PC-3 (cell line): ENCODE measurements at regions not wholly inside any gene's neighbourhood (a gene's known extent, or its start where the extent isn't known, plus 50 kb on each side); places are given as distances from the start of the nearest gene placed in this dataset.

Experiments used
- ATAC-seq: fragments of 200-7000 bp; cut with Tn5 transposase; 2 replicates; pipeline ENCODE4 v1.9.1; 2020; ENCODE audit warnings: mild to moderate bottlenecking, moderate library complexity
- BruUV-seq: library from RNA; stranded (reverse); fragments of 400-500 nt; replicated peaks from 2 replicates; lab custom pipeline; 2021; lab: Mats Ljungman, UMichigan
- CTCF ChIA-PET: fragments of 300-600 bp; sonication (Branson Sonifier 250); formaldehyde crosslinking; loops from one replicate; lab custom pipeline; 2022; ENCODE audit warnings: antibody characterized with exemption; lab: Charles Lee
- POLR2A ChIA-PET: fragments of 300-600 bp; sonication (Branson Sonifier 250); formaldehyde crosslinking; loops from one replicate; lab custom pipeline; 2022; ENCODE audit warnings: antibody characterized with exemption; ENCODE audit not compliant: unreplicated experiment; lab: Charles Lee
- DNase-seq: peaks from one replicate; pipeline ENCODE4 v3.0.0-alpha.2; 2015
- H2AFZ ChIP-seq: fragments of 300-600 bp; sonication (generic); 2 replicates; pipeline ENCODE4 v1.6.0; 2016; ENCODE audit warnings: antibody characterized with exemption, low read length
- H3F3A ChIP-seq: fragments of 300-600 bp; sonication (generic); one replicate; pipeline ENCODE4 v1.6.0; 2017; ENCODE audit warnings: antibody characterized with exemption, low read length, control low read depth, mild to moderate bottlenecking; ENCODE audit not compliant: unreplicated experiment
- H3K27ac ChIP-seq: fragments of 300-600 bp; sonication (generic); 2 replicates; pipeline ENCODE4 v1.5.1; 2016; ENCODE audit warnings: mild to moderate bottlenecking, low read length
- H3K27me3 ChIP-seq: fragments of 300-600 bp; sonication (generic); 2 replicates; pipeline ENCODE4 v1.6.1; 2016; ENCODE audit warnings: low read length, mixed read lengths
- H3K36me3 ChIP-seq: fragments of 300-600 bp; sonication (generic); 2 replicates; pipeline ENCODE4 v1.6.1; 2016; ENCODE audit warnings: low read depth, mixed run types, low read length, mixed read lengths
- H3K4me1 ChIP-seq: fragments of 300-600 bp; sonication (generic); 2 replicates; pipeline ENCODE4 v1.5.1; 2016; ENCODE audit warnings: low read length; ENCODE audit not compliant: insufficient read depth
- H3K4me2 ChIP-seq: fragments of 300-600 bp; sonication (generic); 2 replicates; pipeline ENCODE4 v1.6.0; 2016; ENCODE audit warnings: low read length
- H3K4me3 ChIP-seq: fragments of 300-600 bp; sonication (generic); 2 replicates; pipeline ENCODE4 v1.5.1; 2016; ENCODE audit warnings: mild to moderate bottlenecking, low read length, mixed read lengths
- H3K79me2 ChIP-seq: fragments of 300-600 bp; sonication (generic); 2 replicates; pipeline ENCODE4 v1.6.1; 2017; ENCODE audit warnings: low read length, mixed read lengths
- H3K9ac ChIP-seq: fragments of 300-600 bp; sonication (generic); 2 replicates; pipeline ENCODE4 v1.6.0; 2016; ENCODE audit warnings: mild to moderate bottlenecking, low read length
- H3K9me2 ChIP-seq: fragments of 300-600 bp; sonication (generic); replicated peaks from 2 replicates; pipeline ENCODE4 v1.6.1; 2016; ENCODE audit warnings: mixed run types, low read length, mixed read lengths
- H3K9me3 ChIP-seq: fragments of 300-600 bp; sonication (generic); 2 replicates; pipeline ENCODE4 v1.6.1; 2016; ENCODE audit warnings: low read length, mixed read lengths
- H4K20me1 ChIP-seq: fragments of 300-600 bp; sonication (generic); 2 replicates; pipeline ENCODE4 v1.6.1; 2016; ENCODE audit warnings: low read length, mixed read lengths
- EZH2 ChIP-seq: fragments of 300-600 bp; sonication (generic); IDR thresholded peaks from one replicate; pipeline ENCODE4 v1.6.1; 2017; ENCODE audit warnings: antibody characterized with exemption, mild to moderate bottlenecking, low read length; ENCODE audit not compliant: unreplicated experiment
- EZH2phosphoT487 ChIP-seq: fragments of 300-600 bp; sonication (generic); IDR thresholded peaks from 2 replicates; pipeline ENCODE4 v1.6.1; 2018; ENCODE audit warnings: mild to moderate bottlenecking, antibody characterized with exemption, low read length, borderline replicate concordance
- intact Hi-C: fragments of 100-400 bp; cut with micrococcal nuclease; formaldehyde crosslinking; loops from 2 replicates; pipeline ENCODE4 v1.9.0; 2023
- TF ChIP-seq, protein P1 (sequence below): fragments of 300-600 bp; sonication (generic); conservative IDR thresholded peaks from 2 replicates; pipeline ENCODE4 v1.5.1; 2017; ENCODE audit warnings: antibody characterized with exemption, low read depth, mild to moderate bottlenecking, low read length

DNA sequence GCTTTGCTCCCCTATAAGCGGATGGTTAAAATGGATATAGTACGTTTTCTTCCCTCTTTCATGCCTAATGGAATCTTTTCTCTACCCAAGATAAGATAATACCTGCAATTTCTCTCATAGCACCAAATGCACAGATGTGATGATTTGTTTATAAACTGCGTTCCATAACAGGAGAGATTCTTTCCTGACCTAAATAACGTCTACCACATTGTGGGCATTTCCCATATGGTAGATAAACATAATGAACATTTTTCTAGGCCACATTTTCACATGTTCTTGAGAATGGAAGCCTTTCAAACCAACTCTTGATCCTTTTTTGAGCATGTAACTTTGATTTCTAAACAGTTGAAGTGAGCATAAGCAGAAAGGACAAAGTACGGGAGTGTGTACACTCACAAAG is 448.5 kb downstream of the CSNK1G3 start:
- CTCF ChIA-PET = no interaction called here
- no peaks in the 10 kb centered on the region for H3K9me3 ChIP-seq
- H3K4me1 ChIP-seq = no peaks in the 10 kb centered on the region
- no peaks in the 10 kb centered on the region for H3F3A ChIP-seq
- no peaks in the 10 kb centered on the region for H3K27me3 ChIP-seq
- no peak overlapping the region for H3K9ac ChIP-seq
- BruUV-seq = no TSS peak
- no peaks in the 10 kb centered on the region for H3K9me2 ChIP-seq
- no peaks in the 10 kb centered on the region for H3K36me3 ChIP-seq
- TF ChIP-seq EZH2phosphoT487 = no peak
- TF ChIP-seq, protein P1, sequence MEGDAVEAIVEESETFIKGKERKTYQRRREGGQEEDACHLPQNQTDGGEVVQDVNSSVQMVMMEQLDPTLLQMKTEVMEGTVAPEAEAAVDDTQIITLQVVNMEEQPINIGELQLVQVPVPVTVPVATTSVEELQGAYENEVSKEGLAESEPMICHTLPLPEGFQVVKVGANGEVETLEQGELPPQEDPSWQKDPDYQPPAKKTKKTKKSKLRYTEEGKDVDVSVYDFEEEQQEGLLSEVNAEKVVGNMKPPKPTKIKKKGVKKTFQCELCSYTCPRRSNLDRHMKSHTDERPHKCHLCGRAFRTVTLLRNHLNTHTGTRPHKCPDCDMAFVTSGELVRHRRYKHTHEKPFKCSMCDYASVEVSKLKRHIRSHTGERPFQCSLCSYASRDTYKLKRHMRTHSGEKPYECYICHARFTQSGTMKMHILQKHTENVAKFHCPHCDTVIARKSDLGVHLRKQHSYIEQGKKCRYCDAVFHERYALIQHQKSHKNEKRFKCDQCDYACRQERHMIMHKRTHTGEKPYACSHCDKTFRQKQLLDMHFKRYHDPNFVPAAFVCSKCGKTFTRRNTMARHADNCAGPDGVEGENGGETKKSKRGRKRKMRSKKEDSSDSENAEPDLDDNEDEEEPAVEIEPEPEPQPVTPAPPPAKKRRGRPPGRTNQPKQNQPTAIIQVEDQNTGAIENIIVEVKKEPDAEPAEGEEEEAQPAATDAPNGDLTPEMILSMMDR = no peak
- no peak for TF ChIP-seq EZH2
- DNase-seq (no peak), ATAC-seq (no peak)
- no peak overlapping the region for H3K27ac ChIP-seq
- intact Hi-C loops = no loop called here
- POLR2A ChIA-PET = no interaction called here
- H3K4me3 ChIP-seq = no peak overlapping the region
- H2AFZ ChIP-seq = no peak overlapping the region
- no peaks in the 10 kb centered on the region for H3K79me2 ChIP-seq
- H3K4me2 ChIP-seq = no peak overlapping the region
- H4K20me1 ChIP-seq = no peaks in the 10 kb centered on the region

GRCh38 chr5:123951582-123951977 is 439.6 kb downstream of the CSNK1G3 start:
- Histone ChIP-seq H4K20me1 (no peaks in the 10 kb centered on the region), H3K79me2 (no peaks in the 10 kb centered on the region), H3K4me2 (peak overlapping the region; percentile 64), H3K27me3 (no peaks in the 10 kb centered on the region), H3K4me1 (peaks cover 16% of the 10 kb centered on the region), H3K9ac (no peak overlapping the region), H2AFZ (no peak overlapping the region), H3K36me3 (no peaks in the 10 kb centered on the region), H3F3A (no peaks in the 10 kb centered on the region), H3K4me3 (peak overlapping the region; percentile 41; the same call in 1 of the 2 replicates), H3K9me2 (no peaks in the 10 kb centered on the region), H3K27ac (peak overlapping the region; percentile 41), H3K9me3 (no peaks in the 10 kb centered on the region)
- POLR2A ChIA-PET = no interaction called here
- peak; percentile 93 for ATAC-seq
- CTCF ChIA-PET = no interaction called here
- no TSS peak for BruUV-seq
- intact Hi-C loops = loop anchor here (1.0 to 5.0 kb wide), 4 partner anchors 151 to 789 kb away; no protein-coding TSS in a partner anchor
- TF ChIP-seq EZH2 (no peak), EZH2phosphoT487 (no peak)
- TF ChIP-seq, protein P1 = no peak
- DNase-seq = peak; percentile 86

DNA sequence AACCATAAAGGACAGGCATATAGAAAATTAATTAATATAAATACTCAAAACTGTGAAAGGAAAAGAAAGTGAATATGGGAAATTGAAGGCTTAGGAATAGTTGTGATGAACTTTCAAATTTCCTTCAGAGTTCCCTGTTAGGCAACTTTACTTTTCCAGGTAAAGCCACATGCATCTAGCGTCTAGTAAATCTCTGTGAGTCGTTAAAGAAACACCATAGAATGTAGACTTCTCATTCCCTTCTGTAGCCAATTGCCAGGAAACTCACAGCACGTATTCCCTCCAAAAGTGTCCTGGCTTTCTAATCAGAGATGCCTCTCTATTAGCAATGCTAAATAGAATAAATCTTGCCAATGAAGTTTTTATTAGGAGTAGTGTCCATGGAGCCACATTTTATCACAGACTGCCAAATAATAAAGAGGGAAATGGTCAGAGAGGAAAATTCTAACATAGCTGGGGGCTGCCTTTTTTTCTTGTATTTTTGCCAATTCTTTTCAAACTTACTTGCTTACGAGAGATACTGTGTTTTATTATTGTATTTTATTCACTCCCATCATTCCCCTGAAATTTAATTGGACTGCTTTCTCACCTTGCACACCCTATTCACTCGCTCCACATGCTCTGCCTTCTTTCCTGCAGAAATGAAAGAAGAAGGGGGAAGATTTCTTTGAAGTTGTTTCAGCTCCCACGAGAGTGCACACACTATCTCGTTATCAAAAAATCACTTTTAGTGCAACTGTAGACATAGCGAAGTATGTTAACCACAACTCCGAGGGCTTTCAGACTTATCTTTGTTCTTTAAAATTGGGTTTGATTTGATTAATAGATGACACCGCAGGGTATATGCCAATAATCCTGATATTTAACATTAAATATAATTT is 439.0 kb downstream of the CSNK1G3 start:
- peaks cover 16% of the 10 kb centered on the region for H3K4me1 ChIP-seq
- H3K9ac ChIP-seq = no peak overlapping the region
- H3K27me3 ChIP-seq = no peaks in the 10 kb centered on the region
- BruUV-seq = no TSS peak
- H3F3A ChIP-seq = no peaks in the 10 kb centered on the region
- POLR2A ChIA-PET = no interaction called here
- no peaks in the 10 kb centered on the region for H3K9me2 ChIP-seq
- H3K4me2 ChIP-seq = peak overlapping the region; percentile 64
- CTCF ChIA-PET = no interaction called here
- DNase-seq = peak; percentile 17
- no peak overlapping the region for H2AFZ ChIP-seq
- H3K79me2 ChIP-seq = no peaks in the 10 kb centered on the region
- no peaks in the 10 kb centered on the region for H3K9me3 ChIP-seq
- H3K36me3 ChIP-seq = no peaks in the 10 kb centered on the region
- intact Hi-C loops = loop anchor here (1.0 to 5.0 kb wide), 4 partner anchors 151 to 790 kb away; no protein-coding TSS in a partner anchor
- peak overlapping the region; percentile 41; the same call in 1 of the 2 replicates for H3K4me3 ChIP-seq
- peak; percentile 21 for ATAC-seq
- H3K27ac ChIP-seq = peak overlapping the region; percentile 25
- no peak for TF ChIP-seq EZH2
- TF ChIP-seq, protein P1 = no peak
- TF ChIP-seq EZH2phosphoT487 = no peak
- no peaks in the 10 kb centered on the region for H4K20me1 ChIP-seq
